ENCODE measurements at regions not wholly inside any gene's neighbourhood (a gene's known extent, or its start where the extent isn't known, plus 50 kb on each side); places are given as distances from the start of the nearest gene placed in this dataset.

GRCh38 chr6:95186710-95187109 is 390.6 kb upstream of the MANEA start:
- TF ChIP-seq CTCF (IDR thresholded peaks at IDR 0.05) (no peak), POLR2A (IDR thresholded peaks at IDR 0.05) (no peak), POLR2AphosphoS5 (IDR thresholded peaks at IDR 0.05) (no peak)
- DNase-seq (ENCODE audit: low spot score), result no peak
- Histone ChIP-seq H3K36me3 (no peaks in the 10 kb centered on the region), H3K9me3 (no peaks in the 10 kb centered on the region), H3K4me1 (replicated peaks) (no peaks in the 10 kb centered on the region), H3K27ac (no peak overlapping the region), H3K4me3 (no peak overlapping the region), H3K27me3 (replicated peaks; ENCODE audit: insufficient read depth) (no peaks in the 10 kb centered on the region)
- 76% methylated on average over 1 of the region's 1 CpG for WGBS
- intact Hi-C loops (cut with DNase I), result no loop called here

GRCh38 chr6:95197590-95197989 is 379.7 kb upstream of the MANEA start:
- H3K9me3 ChIP-seq, result no peaks in the 10 kb centered on the region
- no peak overlapping the region for H3K4me3 ChIP-seq
- 73% methylated on average over 3 of the region's 3 CpGs for WGBS
- H3K4me1 ChIP-seq (replicated peaks), result no peaks in the 10 kb centered on the region
- no peak for DNase-seq (ENCODE audit: low spot score)
- intact Hi-C loops (cut with DNase I), result no loop called here
- no peak overlapping the region for H3K27ac ChIP-seq
- H3K27me3 ChIP-seq (replicated peaks; ENCODE audit: insufficient read depth), result no peaks in the 10 kb centered on the region
- no peaks in the 10 kb centered on the region for H3K36me3 ChIP-seq
- TF ChIP-seq POLR2AphosphoS5 (IDR thresholded peaks at IDR 0.05) (no peak), CTCF (IDR thresholded peaks at IDR 0.05) (no peak), POLR2A (IDR thresholded peaks at IDR 0.05) (no peak)

GRCh38 chr6:95203153-95203754 is 374.1 kb upstream of the MANEA start:
- peak; percentile 7 for DNase-seq (ENCODE audit: low spot score)
- no peaks in the 10 kb centered on the region for H3K27me3 ChIP-seq (replicated peaks; ENCODE audit: insufficient read depth)
- H3K4me3 ChIP-seq, result no peak overlapping the region
- H3K27ac ChIP-seq, result no peak overlapping the region
- intact Hi-C loops (cut with DNase I), result no loop called here
- TF ChIP-seq POLR2A (IDR thresholded peaks at IDR 0.05), result no peak
- TF ChIP-seq CTCF (IDR thresholded peaks at IDR 0.05), result peak in 3 of 4 experiments; percentile 35 to 60 (median 46)
- 50% methylated on average over 2 of the region's 2 CpGs for WGBS
- H3K9me3 ChIP-seq, result no peaks in the 10 kb centered on the region
- no peaks in the 10 kb centered on the region for H3K36me3 ChIP-seq
- no peaks in the 10 kb centered on the region for H3K4me1 ChIP-seq (replicated peaks)

GRCh38 chr6:95204178-95204577 is 373.2 kb upstream of the MANEA start:
- no peak for DNase-seq (ENCODE audit: low spot score)
- no peaks in the 10 kb centered on the region for H3K4me1 ChIP-seq (replicated peaks)
- H3K9me3 ChIP-seq, result no peaks in the 10 kb centered on the region
- intact Hi-C loops (cut with DNase I), result no loop called here
- no peaks in the 10 kb centered on the region for H3K36me3 ChIP-seq
- H3K4me3 ChIP-seq, result no peak overlapping the region
- no peak overlapping the region for H3K27ac ChIP-seq
- TF ChIP-seq CTCF (IDR thresholded peaks at IDR 0.05) (no peak), POLR2A (IDR thresholded peaks at IDR 0.05) (no peak), POLR2AphosphoS5 (IDR thresholded peaks at IDR 0.05) (no peak)
- WGBS, result 70% methylated on average over 2 of the region's 2 CpGs
- H3K27me3 ChIP-seq (replicated peaks; ENCODE audit: insufficient read depth), result no peaks in the 10 kb centered on the region

- intact Hi-C loops (cut with DNase I), result no loop called here
- Histone ChIP-seq H3K27ac (no peak overlapping the region), H3K27me3 (replicated peaks; ENCODE audit: insufficient read depth) (no peaks in the 10 kb centered on the region), H3K9me3 (no peaks in the 10 kb centered on the region), H3K4me3 (no peak overlapping the region), H3K4me1 (replicated peaks) (no peaks in the 10 kb centered on the region), H3K36me3 (no peaks in the 10 kb centered on the region)
- TF ChIP-seq CTCF (IDR thresholded peaks at IDR 0.05) (no peak), POLR2AphosphoS5 (IDR thresholded peaks at IDR 0.05) (no peak), POLR2A (IDR thresholded peaks at IDR 0.05) (no peak)
- WGBS, result 39% methylated on average over 2 of the region's 2 CpGs
- DNase-seq (ENCODE audit: low spot score), result no peak
Measured at GRCh38 chr6:95208621-95209020, 368.7 kb upstream of the MANEA start.

All from prostate gland (tissue), 2 donors.